ENCODE measurements at regions not wholly inside any gene's neighbourhood (a gene's known extent, or its start where the extent isn't known, plus 50 kb on each side); places are given as distances from the start of the nearest gene placed in this dataset.

DNA sequence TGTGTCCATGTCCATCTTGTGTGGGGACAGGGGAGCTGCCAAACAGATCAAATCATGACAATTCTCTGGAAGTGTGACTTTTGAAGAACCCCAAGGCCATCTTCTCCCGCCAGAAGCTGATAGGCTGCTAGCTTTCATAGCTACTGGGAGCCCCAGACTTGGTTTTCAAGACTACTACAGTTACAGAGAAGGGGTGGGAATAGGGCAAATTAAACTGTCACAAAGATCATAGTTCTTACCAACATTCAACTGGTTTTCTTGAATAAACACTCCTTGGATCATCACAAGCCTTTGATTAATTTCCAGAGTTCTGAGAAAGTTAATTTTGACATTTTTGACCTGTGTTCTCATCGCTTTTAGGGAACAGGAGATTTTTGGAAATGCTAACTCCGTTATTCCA lies 67.8 kb upstream of the FARP1 start:
- TF ChIP-seq, protein P1, sequence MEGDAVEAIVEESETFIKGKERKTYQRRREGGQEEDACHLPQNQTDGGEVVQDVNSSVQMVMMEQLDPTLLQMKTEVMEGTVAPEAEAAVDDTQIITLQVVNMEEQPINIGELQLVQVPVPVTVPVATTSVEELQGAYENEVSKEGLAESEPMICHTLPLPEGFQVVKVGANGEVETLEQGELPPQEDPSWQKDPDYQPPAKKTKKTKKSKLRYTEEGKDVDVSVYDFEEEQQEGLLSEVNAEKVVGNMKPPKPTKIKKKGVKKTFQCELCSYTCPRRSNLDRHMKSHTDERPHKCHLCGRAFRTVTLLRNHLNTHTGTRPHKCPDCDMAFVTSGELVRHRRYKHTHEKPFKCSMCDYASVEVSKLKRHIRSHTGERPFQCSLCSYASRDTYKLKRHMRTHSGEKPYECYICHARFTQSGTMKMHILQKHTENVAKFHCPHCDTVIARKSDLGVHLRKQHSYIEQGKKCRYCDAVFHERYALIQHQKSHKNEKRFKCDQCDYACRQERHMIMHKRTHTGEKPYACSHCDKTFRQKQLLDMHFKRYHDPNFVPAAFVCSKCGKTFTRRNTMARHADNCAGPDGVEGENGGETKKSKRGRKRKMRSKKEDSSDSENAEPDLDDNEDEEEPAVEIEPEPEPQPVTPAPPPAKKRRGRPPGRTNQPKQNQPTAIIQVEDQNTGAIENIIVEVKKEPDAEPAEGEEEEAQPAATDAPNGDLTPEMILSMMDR (IDR thresholded peaks at IDR 0.05; ENCODE audit: poor library complexity), result no peak
- TF ChIP-seq EZH2 (IDR thresholded peaks at IDR 0.05; ENCODE audit: borderline replicate concordance) (no peak), EZH2phosphoT487 (IDR thresholded peaks at IDR 0.05; ENCODE audit: low read depth, severe bottlenecking, unreplicated experiment) (no peak)

All from hepatocyte (in vitro differentiated cells).